MCF 10A (cell line): ENCODE measurements at regions not wholly inside any gene's neighbourhood (a gene's known extent, or its start where the extent isn't known, plus 50 kb on each side); places are given as distances from the start of the nearest gene placed in this dataset.

ENCODE experiments used
- BruUV-seq: library from RNA; stranded (reverse); fragments of 400-500 nt; replicated peaks from 2 replicates; lab custom pipeline; 2021; lab: Mats Ljungman, UMichigan
- CTCF ChIA-PET: fragments of 300-600 bp; sonication (Branson Sonifier 250); formaldehyde crosslinking; extraction: SDS; loops from one replicate; lab custom pipeline; 2021; ENCODE audit warnings: antibody characterized with exemption, inconsistent platforms; lab: Yijun Ruan, JAX
- POLR2A ChIA-PET: fragments of 300-600, 350-650 bp; sonication (Branson Sonifier 250); formaldehyde crosslinking; extraction: SDS; loops from one replicate; lab custom pipeline; 2020; ENCODE audit warnings: antibody characterized with exemption, inconsistent platforms; lab: Yijun Ruan, JAX
- DNase-seq: peaks from one replicate; pipeline ENCODE4 v3.0.0-alpha.2; 2018; ENCODE audit not compliant: unreplicated experiment
- H3K27ac Mint-ChIP-seq: one replicate; pipeline ENCODE4 v1.8.0; 2022; ENCODE audit warnings: mild to moderate bottlenecking, low read depth, mixed read lengths; ENCODE audit not compliant: unreplicated experiment
- H3K27me3 Mint-ChIP-seq: one replicate; pipeline ENCODE4 v1.8.0; 2022; ENCODE audit warnings: mixed read lengths; ENCODE audit not compliant: insufficient read depth, unreplicated experiment
- H3K36me3 Mint-ChIP-seq: one replicate; pipeline ENCODE4 v1.8.0; 2022; ENCODE audit warnings: mild to moderate bottlenecking, moderate library complexity, mixed read lengths; ENCODE audit not compliant: insufficient read depth, unreplicated experiment
- H3K4me1 Mint-ChIP-seq: one replicate; pipeline ENCODE4 v1.8.0; 2022; ENCODE audit warnings: mixed read lengths; ENCODE audit not compliant: insufficient read depth, unreplicated experiment
- H3K4me3 Mint-ChIP-seq: one replicate; pipeline ENCODE4 v1.8.0; 2022; ENCODE audit warnings: mild to moderate bottlenecking, moderate library complexity, mixed read lengths; ENCODE audit not compliant: unreplicated experiment
- H3K9me3 Mint-ChIP-seq: one replicate; pipeline ENCODE4 v1.8.0; 2022; ENCODE audit warnings: mixed read lengths; ENCODE audit not compliant: unreplicated experiment
- CTCF ChIP-seq: fragments of 200-600 bp; IDR thresholded peaks from one replicate; pipeline ENCODE4 v1.8.0; 2022; ENCODE audit warnings: antibody characterized with exemption, mild to moderate bottlenecking; ENCODE audit not compliant: unreplicated experiment
- intact Hi-C: fragments of 100-400 bp; cut with micrococcal nuclease; formaldehyde crosslinking; loops from 2 replicates; pipeline ENCODE4 v1.14.1; 2022

- Mint-ChIP-seq H3K27ac (no peak overlapping the region), H3K36me3 (no peaks in the 10 kb centered on the region), H3K4me3 (no peak overlapping the region), H3K9me3 (no peaks in the 10 kb centered on the region), H3K4me1 (peaks cover 19% of the 10 kb centered on the region), H3K27me3 (no peaks in the 10 kb centered on the region)
- ChIA-PET CTCF (interaction anchor here (0.6 to 1.7 kb wide), 2 partner anchors 41 to 77 kb away, joined by 3 to 4 read pairs; no protein-coding TSS in a partner anchor), POLR2A (no interaction called here)
- no peak for TF ChIP-seq CTCF
- DNase-seq, result no peak
- no TSS peak for BruUV-seq
- intact Hi-C loops, result no loop called here
These were observed 134.1 kb downstream of the FCRL5 start for GRCh38 chr1:157418231-157418630.

- ChIA-PET CTCF (interaction anchor here (0.6 to 1.2 kb wide), 4 partner anchors 30 to 45 kb away, joined by 3 to 4 read pairs (median 4); no protein-coding TSS in a partner anchor), POLR2A (no interaction called here)
- Mint-ChIP-seq H3K4me1 (peaks cover 19% of the 10 kb centered on the region), H3K27ac (peak overlapping the region; percentile 26), H3K27me3 (no peaks in the 10 kb centered on the region), H3K9me3 (no peaks in the 10 kb centered on the region), H3K4me3 (no peak overlapping the region), H3K36me3 (no peaks in the 10 kb centered on the region)
- peak; percentile 83 for DNase-seq
- intact Hi-C loops, result no loop called here
- no TSS peak for BruUV-seq
- TF ChIP-seq CTCF, result no peak
These were observed 136.7 kb downstream of the FCRL5 start for GRCh38 chr1:157415661-157416060.

- Mint-ChIP-seq H3K27ac (no peak overlapping the region), H3K36me3 (no peaks in the 10 kb centered on the region), H3K4me1 (peaks cover 19% of the 10 kb centered on the region), H3K9me3 (no peaks in the 10 kb centered on the region), H3K4me3 (no peak overlapping the region), H3K27me3 (no peaks in the 10 kb centered on the region)
- POLR2A ChIA-PET, result no interaction called here
- TF ChIP-seq CTCF, result no peak
- CTCF ChIA-PET, result interaction anchor here (0.6 to 0.8 kb wide), 2 partner anchors 83 to 1785 kb away, joined by 3 to 4 read pairs; no protein-coding TSS in a partner anchor
- DNase-seq, result no peak
- no TSS peak for BruUV-seq
- intact Hi-C loops, result no loop called here
These were observed 140.0 kb downstream of the FCRL5 start for GRCh38 chr1:157412308-157412707.

- Mint-ChIP-seq H3K4me1 (peaks cover 19% of the 10 kb centered on the region), H3K27me3 (no peaks in the 10 kb centered on the region), H3K36me3 (no peaks in the 10 kb centered on the region), H3K9me3 (no peaks in the 10 kb centered on the region), H3K4me3 (no peak overlapping the region), H3K27ac (no peak overlapping the region)
- BruUV-seq, result no TSS peak
- POLR2A ChIA-PET, result no interaction called here
- no peak for TF ChIP-seq CTCF
- CTCF ChIA-PET, result interaction anchor here (0.6 to 0.8 kb wide), 2 partner anchors 35 to 83 kb away, joined by 3 to 4 read pairs; no protein-coding TSS in a partner anchor
- intact Hi-C loops, result no loop called here
- DNase-seq, result no peak
These were observed 140.5 kb downstream of the FCRL5 start for GRCh38 chr1:157411769-157412168.
